HCT116 (cell line): ENCODE measurements at regions not wholly inside any gene's neighbourhood (a gene's known extent, or its start where the extent isn't known, plus 50 kb on each side); places are given as distances from the start of the nearest gene placed in this dataset.

Experiments
- ATAC-seq: fragments of 200-7000 bp; cut with Tn5 transposase; 2 replicates; pipeline ENCODE4 v1.9.1; 2020; ENCODE audit warnings: mild to moderate bottlenecking, moderate library complexity
- BruUV-seq: library from RNA; stranded (reverse); fragments of 400-500 nt; replicated peaks from 2 replicates; lab custom pipeline; 2021; lab: Mats Ljungman, UMichigan
- CTCF ChIA-PET: fragments of 300-600 bp; sonication (Branson Sonifier 250); formaldehyde crosslinking; loops from one replicate; lab custom pipeline; 2021; ENCODE audit warnings: antibody characterized with exemption; lab: Charles Lee
- POLR2A ChIA-PET: fragments of 300-600, 350-600 bp; sonication (Branson Sonifier 250); formaldehyde crosslinking; loops from one replicate; lab custom pipeline; 2021; ENCODE audit warnings: antibody characterized with exemption; lab: Charles Lee
- RAD21 ChIA-PET, 2 experiments: fragments of 300-600 bp; sonication (Branson Sonifier 250); formaldehyde crosslinking; loops; one replicate each; lab custom pipeline; 2023; ENCODE audit warnings: low total read pairs in 2 of 2; ENCODE audit not compliant: uncharacterized antibody in 2 of 2, unreplicated experiment in 2 of 2, low non-redundant PET in 1 of 2; lab: Charles Lee
- DNase-seq: peaks from one replicate; pipeline ENCODE4 v3.0.0-alpha.2; 2010; ENCODE audit warnings: low read depth, low spot score
- H2AFZ ChIP-seq: fragments of 200-600 bp; shearing (Covaris generic), sonication (generic); 2 replicates; pipeline ENCODE4 v1.6.1; 2017; ENCODE audit warnings: low read depth, mixed run types, mixed read lengths, antibody characterized with exemption, low read length; ENCODE audit not compliant: poor library complexity, severe bottlenecking
- H3K27ac ChIP-seq: 2 replicates; pipeline ENCODE4 v1.5.1; 2012; ENCODE audit warnings: low read depth, low read length
- H3K27me3 ChIP-seq: fragments of 200-600 bp; sonication (generic); 2 replicates; pipeline ENCODE4 v1.6.1; 2016; ENCODE audit warnings: mixed run types, low read length, mixed read lengths; ENCODE audit not compliant: insufficient read depth
- H3K36me3 ChIP-seq, 2 experiments: fragments of 200-500 bp in 1 of 2; fragments of 200-600 bp in 1 of 2; sonication (Bioruptor generic) in 1 of 2; sonication (generic) in 1 of 2; 2 replicates each; pipeline versions ENCODE4 v1.5.1 to v1.6.1; 2014 to 2016; ENCODE audit warnings: low read length in 2 of 2, inconsistent platforms in 1 of 2, mixed read lengths in 1 of 2, mixed run types in 1 of 2; ENCODE audit not compliant: insufficient read depth in 2 of 2, control insufficient read depth in 1 of 2
- H3K4me1 ChIP-seq, 2 experiments: fragments of 200-600 bp in 1 of 2; sonication (generic) in 1 of 2; 2 replicates each; pipeline versions ENCODE4 v1.5.1 to v1.6.1; 2012 to 2017; ENCODE audit warnings: low read length in 2 of 2, inconsistent platforms in 1 of 2, mild to moderate bottlenecking in 1 of 2, mixed read lengths in 1 of 2, mixed run types in 1 of 2, moderate library complexity in 1 of 2; ENCODE audit not compliant: insufficient read depth in 2 of 2, control insufficient read depth in 1 of 2
- H3K4me2 ChIP-seq: fragments of 200-600 bp; sonication (generic); 2 replicates; pipeline ENCODE4 v1.6.1; 2017; ENCODE audit warnings: mixed run types, low read length, mixed read lengths
- H3K4me3 ChIP-seq, 2 experiments: fragments of 200-600 bp in 1 of 2; sonication (generic) in 1 of 2; replicated peaks in 1 of 2; 2 replicates each; pipeline ENCODE4 v1.5.1; 2011 to 2016; ENCODE audit warnings: low read length in 2 of 2, control low read depth in 1 of 2, low read depth in 1 of 2, mild to moderate bottlenecking in 1 of 2, mixed read lengths in 1 of 2, mixed run types in 1 of 2
- H3K79me2 ChIP-seq: fragments of 200-600 bp; sonication (generic); 2 replicates; pipeline ENCODE4 v1.6.1; 2017; ENCODE audit warnings: mild to moderate bottlenecking, mixed run types, low read length, moderate library complexity, mixed read lengths; ENCODE audit not compliant: insufficient read depth
- H3K9ac ChIP-seq: fragments of 200-600 bp; sonication (generic); 2 replicates; pipeline ENCODE4 v1.6.1; 2016; ENCODE audit warnings: low read length, mixed read lengths
- H3K9me2 ChIP-seq: fragments of 200-600 bp; sonication (generic), shearing (Covaris generic); 2 replicates; pipeline ENCODE4 v1.6.1; 2017; ENCODE audit warnings: mixed run types, mild to moderate bottlenecking, moderate library complexity; ENCODE audit not compliant: insufficient read depth
- H3K9me3 ChIP-seq, 2 experiments: fragments of 200-500 bp in 1 of 2; fragments of 200-600 bp in 1 of 2; sonication (Bioruptor generic) in 1 of 2; sonication (generic) in 1 of 2; 2 replicates each; pipeline ENCODE4 v1.6.1; 2014 to 2017; ENCODE audit warnings: low read length in 2 of 2, mixed read lengths in 2 of 2, inconsistent platforms in 1 of 2, low read depth in 1 of 2, mild to moderate bottlenecking in 1 of 2, mixed run types in 1 of 2, moderate library complexity in 1 of 2; ENCODE audit not compliant: control insufficient read depth in 1 of 2, insufficient read depth in 1 of 2
- H4K20me1 ChIP-seq: fragments of 200-600 bp; sonication (generic), shearing (Covaris generic); 2 replicates; pipeline ENCODE4 v1.6.1; 2017; ENCODE audit warnings: mixed run types, mild to moderate bottlenecking, moderate library complexity; ENCODE audit not compliant: insufficient read depth
- CBX3 ChIP-seq: IDR thresholded peaks from 2 replicates; pipeline ENCODE4 v1.6.1; 2012; ENCODE audit warnings: low read depth
- EGR1 ChIP-seq: IDR thresholded peaks from 2 replicates; pipeline ENCODE4 v1.6.1; 2012; ENCODE audit warnings: low read depth
- ELF1 ChIP-seq: IDR thresholded peaks from 2 replicates; pipeline ENCODE4 v1.6.1; 2012; ENCODE audit warnings: low read depth, borderline replicate concordance
- FOSL1 ChIP-seq: IDR thresholded peaks from 2 replicates; pipeline ENCODE4 v1.6.1; 2012; ENCODE audit warnings: low read depth
- POLR2A ChIP-seq: IDR thresholded peaks from 2 replicates; pipeline ENCODE4 v1.7.0; 2011; ENCODE audit warnings: borderline replicate concordance; ENCODE audit not compliant: insufficient read depth, insufficient read length; ENCODE audit errors: extremely low read depth
- POLR2AphosphoS5 ChIP-seq: IDR thresholded peaks from 2 replicates; pipeline ENCODE4 v1.6.1; 2011; ENCODE audit warnings: mild to moderate bottlenecking, low read depth, low read length, moderate library complexity
- RAD21 ChIP-seq: IDR thresholded peaks from 2 replicates; pipeline ENCODE4 v1.6.1; 2012; ENCODE audit warnings: low read depth, mild to moderate bottlenecking
- SIN3A ChIP-seq: IDR thresholded peaks from 2 replicates; pipeline ENCODE4 v1.6.1; 2012; ENCODE audit warnings: low read depth
- SP1 ChIP-seq: IDR thresholded peaks from 2 replicates; pipeline ENCODE4 v1.6.1; 2012; ENCODE audit warnings: low read depth
- SRF ChIP-seq: IDR thresholded peaks from 2 replicates; pipeline ENCODE4 v1.6.1; 2012; ENCODE audit warnings: low read depth
- TCF7L2 ChIP-seq: IDR thresholded peaks from 2 replicates; pipeline ENCODE4 v1.7.0; 2011; ENCODE audit warnings: borderline replicate concordance, inconsistent platforms; ENCODE audit not compliant: insufficient read depth, insufficient read length; ENCODE audit errors: extremely low read depth
- ZFX ChIP-seq: fragments of 450-650 bp; IDR thresholded peaks from 2 replicates; pipeline ENCODE4 v1.6.1; 2017
- ZNF274 ChIP-seq: fragments of 200-500 bp; sonication (Bioruptor generic); IDR thresholded peaks from 2 replicates; pipeline ENCODE4 v1.6.1; 2014; ENCODE audit warnings: mild to moderate bottlenecking, low read depth, low read length, inconsistent platforms
- intact Hi-C: fragments of 100-400 bp; cut with micrococcal nuclease; formaldehyde crosslinking; loops from 2 replicates; pipeline ENCODE4 v1.10.0; 2022
- TF ChIP-seq, protein P1 (sequence below): IDR thresholded peaks from 2 replicates; pipeline ENCODE4 v1.6.1; 2012
- TF ChIP-seq, protein P2 (sequence below): IDR thresholded peaks from 2 replicates; pipeline ENCODE4 v1.6.1; 2012
- TF ChIP-seq, protein P3 (sequence below): IDR thresholded peaks from 2 replicates; pipeline ENCODE4 v1.6.1; 2012; ENCODE audit warnings: low read depth

DNA sequence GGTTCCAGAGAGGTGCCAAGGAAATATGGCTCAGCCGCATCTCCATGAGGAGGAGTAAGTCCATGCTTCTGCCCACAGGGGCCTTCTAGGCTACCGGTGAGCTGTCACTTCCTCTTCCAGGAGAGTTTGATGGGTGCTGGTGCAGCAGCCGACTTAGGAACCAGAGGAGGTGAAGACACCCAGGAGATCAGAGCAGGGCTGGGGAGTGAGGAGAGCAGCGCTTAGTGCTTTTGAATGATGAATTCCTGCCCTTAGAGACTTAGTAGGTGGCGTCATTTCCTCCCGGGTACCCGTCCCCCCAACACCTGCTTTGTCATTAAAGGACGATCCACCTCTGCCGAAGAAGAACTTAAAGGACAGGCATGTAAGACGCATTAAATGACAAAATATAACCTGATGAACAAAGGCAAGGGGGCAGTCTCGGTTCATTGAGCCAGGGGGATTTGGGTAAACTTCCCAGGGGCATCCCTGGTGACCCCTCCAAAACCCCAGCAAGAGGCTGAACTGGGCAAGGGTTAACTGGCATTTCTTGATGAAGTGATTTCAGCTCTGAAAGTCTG lies 67.6 kb downstream of the HES1 start:
- Histone ChIP-seq H3K79me2 (no peaks in the 10 kb centered on the region), H3K4me2 (peak overlapping the region; percentile 72), H2AFZ (no peak overlapping the region), H4K20me1 (no peaks in the 10 kb centered on the region), H3K36me3 (no peaks in the 10 kb centered on the region), H3K9ac (peak overlapping the region; percentile 32), H3K4me1 (peaks cover 10 to 25% of the 10 kb centered on the region in 2 experiments; a peak in 3 of 4 replicates), H3K27ac (no peak overlapping the region), H3K27me3 (no peaks in the 10 kb centered on the region), H3K9me3 (no peaks in the 10 kb centered on the region), H3K9me2 (no peaks in the 10 kb centered on the region), H3K4me3 (peak overlapping the region; percentile 25 to 50)
- RAD21 ChIA-PET = no interaction called here
- POLR2A ChIA-PET = no interaction called here
- DNase-seq (no peak), ATAC-seq (no peak)
- TF ChIP-seq, protein P1, sequence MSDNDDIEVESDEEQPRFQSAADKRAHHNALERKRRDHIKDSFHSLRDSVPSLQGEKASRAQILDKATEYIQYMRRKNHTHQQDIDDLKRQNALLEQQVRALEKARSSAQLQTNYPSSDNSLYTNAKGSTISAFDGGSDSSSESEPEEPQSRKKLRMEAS = no peak
- TF ChIP-seq ELF1 (no peak), POLR2AphosphoS5 (no peak), ZNF274 (no peak), SP1 (no peak)
- TF ChIP-seq, protein P2, sequence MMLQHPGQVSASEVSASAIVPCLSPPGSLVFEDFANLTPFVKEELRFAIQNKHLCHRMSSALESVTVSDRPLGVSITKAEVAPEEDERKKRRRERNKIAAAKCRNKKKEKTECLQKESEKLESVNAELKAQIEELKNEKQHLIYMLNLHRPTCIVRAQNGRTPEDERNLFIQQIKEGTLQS = no peak
- intact Hi-C loops = no loop called here
- BruUV-seq = no TSS peak
- CTCF ChIA-PET = interaction anchor here (1.1 kb wide), 1 partner anchor 111 kb away, joined by 3 read pairs; no protein-coding TSS in a partner anchor

DNA sequence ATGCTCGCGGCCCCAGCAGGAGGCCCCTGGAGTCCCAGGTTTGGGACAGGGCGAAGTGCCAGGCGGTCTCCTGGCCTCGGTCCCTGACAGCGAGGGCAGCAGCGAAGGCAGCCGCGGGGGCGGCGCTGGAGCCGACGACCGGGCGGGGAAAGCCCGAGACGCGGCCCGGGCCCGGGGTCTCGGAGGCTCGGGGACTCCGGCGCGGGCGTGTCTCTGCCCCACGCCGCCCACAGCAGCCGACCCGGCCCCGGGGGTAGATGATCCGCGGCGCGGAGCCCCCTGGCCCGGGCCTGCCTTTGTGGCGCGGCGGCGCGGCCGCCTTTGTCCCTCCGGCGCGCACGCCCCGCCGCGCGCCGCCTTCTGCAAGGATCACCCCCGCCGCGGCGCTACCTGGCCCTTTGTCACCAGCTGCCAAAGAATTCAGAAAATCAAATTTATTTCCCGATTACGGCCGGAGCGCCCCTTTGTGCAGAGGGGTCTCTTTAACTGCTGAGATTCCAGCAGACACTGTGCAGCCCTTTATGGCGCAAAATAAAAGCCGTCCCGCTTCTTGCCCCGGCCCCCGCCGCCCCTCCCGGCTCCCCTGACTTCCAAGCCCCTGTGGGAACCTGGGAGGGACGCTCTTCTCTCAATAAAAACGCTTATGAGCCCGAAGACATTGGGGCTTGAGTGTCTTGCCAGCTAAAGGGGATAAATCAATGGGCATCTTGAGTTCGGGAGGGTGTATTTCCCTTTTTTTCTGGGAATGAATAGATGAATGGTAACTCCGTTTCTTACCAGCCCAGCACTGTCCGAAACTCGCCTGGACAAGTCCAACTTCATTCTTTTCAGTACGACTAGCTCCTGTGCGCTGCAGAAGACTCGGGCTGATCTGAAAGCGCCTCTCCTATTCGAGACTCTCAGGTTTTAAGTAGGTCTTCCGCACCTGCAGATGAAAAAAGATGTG lies 68.4 kb downstream of the HES1 start:
- H3K4me1 ChIP-seq = peaks cover 10 to 25% of the 10 kb centered on the region in 2 experiments; a peak in 3 of 4 replicates
- ATAC-seq (peak; percentile 74), DNase-seq (no peak)
- H3K4me3 ChIP-seq = peak overlapping the region; percentile 25 to 50
- RAD21 ChIA-PET = no interaction called here
- no peaks in the 10 kb centered on the region for H4K20me1 ChIP-seq
- no peaks in the 10 kb centered on the region for H3K79me2 ChIP-seq
- H3K27me3 ChIP-seq = no peaks in the 10 kb centered on the region
- no peak overlapping the region for H2AFZ ChIP-seq
- intact Hi-C loops = no loop called here
- peak overlapping the region; percentile 32 for H3K9ac ChIP-seq
- BruUV-seq = no TSS peak
- POLR2A ChIA-PET = no interaction called here
- CTCF ChIA-PET = interaction anchor here (1.1 kb wide), 1 partner anchor 110 kb away, joined by 3 read pairs; no protein-coding TSS in a partner anchor
- no peaks in the 10 kb centered on the region for H3K9me3 ChIP-seq
- H3K9me2 ChIP-seq = no peaks in the 10 kb centered on the region
- peak overlapping the region; percentile 72 for H3K4me2 ChIP-seq
- peak overlapping the region; percentile 15; the same call in 1 of the 2 replicates for H3K27ac ChIP-seq
- no peaks in the 10 kb centered on the region for H3K36me3 ChIP-seq
- no peak for TF ChIP-seq POLR2A
- TF ChIP-seq ZNF274 = no peak
- peak; percentile 38; the same call in 1 of the 2 replicates for TF ChIP-seq EGR1
- 0 out of 2 replicates have a peak, but pooled peaks have one; percentile 2 for TF ChIP-seq RAD21
- TF ChIP-seq CBX3 = no peak
- no peak for TF ChIP-seq SRF
- TF ChIP-seq SIN3A = no peak
- peak; percentile 37 for TF ChIP-seq TCF7L2
- TF ChIP-seq, protein P3, sequence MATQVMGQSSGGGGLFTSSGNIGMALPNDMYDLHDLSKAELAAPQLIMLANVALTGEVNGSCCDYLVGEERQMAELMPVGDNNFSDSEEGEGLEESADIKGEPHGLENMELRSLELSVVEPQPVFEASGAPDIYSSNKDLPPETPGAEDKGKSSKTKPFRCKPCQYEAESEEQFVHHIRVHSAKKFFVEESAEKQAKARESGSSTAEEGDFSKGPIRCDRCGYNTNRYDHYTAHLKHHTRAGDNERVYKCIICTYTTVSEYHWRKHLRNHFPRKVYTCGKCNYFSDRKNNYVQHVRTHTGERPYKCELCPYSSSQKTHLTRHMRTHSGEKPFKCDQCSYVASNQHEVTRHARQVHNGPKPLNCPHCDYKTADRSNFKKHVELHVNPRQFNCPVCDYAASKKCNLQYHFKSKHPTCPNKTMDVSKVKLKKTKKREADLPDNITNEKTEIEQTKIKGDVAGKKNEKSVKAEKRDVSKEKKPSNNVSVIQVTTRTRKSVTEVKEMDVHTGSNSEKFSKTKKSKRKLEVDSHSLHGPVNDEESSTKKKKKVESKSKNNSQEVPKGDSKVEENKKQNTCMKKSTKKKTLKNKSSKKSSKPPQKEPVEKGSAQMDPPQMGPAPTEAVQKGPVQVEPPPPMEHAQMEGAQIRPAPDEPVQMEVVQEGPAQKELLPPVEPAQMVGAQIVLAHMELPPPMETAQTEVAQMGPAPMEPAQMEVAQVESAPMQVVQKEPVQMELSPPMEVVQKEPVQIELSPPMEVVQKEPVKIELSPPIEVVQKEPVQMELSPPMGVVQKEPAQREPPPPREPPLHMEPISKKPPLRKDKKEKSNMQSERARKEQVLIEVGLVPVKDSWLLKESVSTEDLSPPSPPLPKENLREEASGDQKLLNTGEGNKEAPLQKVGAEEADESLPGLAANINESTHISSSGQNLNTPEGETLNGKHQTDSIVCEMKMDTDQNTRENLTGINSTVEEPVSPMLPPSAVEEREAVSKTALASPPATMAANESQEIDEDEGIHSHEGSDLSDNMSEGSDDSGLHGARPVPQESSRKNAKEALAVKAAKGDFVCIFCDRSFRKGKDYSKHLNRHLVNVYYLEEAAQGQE = no peak
- TF ChIP-seq POLR2AphosphoS5 = no peak
- TF ChIP-seq ZFX = peak; percentile 45; the same call in 1 of the 2 replicates
- TF ChIP-seq FOSL1 = no peak
